CD4-positive, alpha-beta T cell treated with Interleukin-10 for 1 hour (primary cell): ENCODE measurements at regions not wholly inside any gene's neighbourhood (a gene's known extent, or its start where the extent isn't known, plus 50 kb on each side); places are given as distances from the start of the nearest gene placed in this dataset.
"Not testable (repeated sequence)": the region's sequence is repeated elsewhere in the genome, so short reads cannot be mapped to it uniquely, and the experiment has no call there.

ENCODE experiments used
- DNase-seq: peaks from one replicate; pipeline ENCODE4 v3.0.0-alpha.2; 2020

DNA sequence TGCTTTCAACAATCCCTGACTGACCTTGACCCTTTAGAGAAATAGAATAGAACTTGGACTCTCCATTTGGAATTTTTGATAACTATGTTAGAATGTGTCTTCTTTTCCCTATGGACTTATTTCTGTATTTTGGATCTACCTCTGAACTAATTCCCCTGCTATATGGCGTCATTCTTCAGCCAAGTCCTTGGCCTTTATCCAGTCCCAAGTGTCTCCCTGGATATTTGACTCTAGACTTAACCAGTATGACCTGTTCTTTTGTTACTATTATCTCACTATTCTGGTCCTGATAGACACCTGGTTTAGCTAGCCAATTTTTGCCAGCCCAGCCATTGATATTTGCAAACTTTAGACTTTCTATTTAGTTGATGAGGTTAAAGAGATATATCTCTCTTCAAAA is 186.8 kb downstream of the KCNS3 start:
- DNase-seq: no peak

DNA sequence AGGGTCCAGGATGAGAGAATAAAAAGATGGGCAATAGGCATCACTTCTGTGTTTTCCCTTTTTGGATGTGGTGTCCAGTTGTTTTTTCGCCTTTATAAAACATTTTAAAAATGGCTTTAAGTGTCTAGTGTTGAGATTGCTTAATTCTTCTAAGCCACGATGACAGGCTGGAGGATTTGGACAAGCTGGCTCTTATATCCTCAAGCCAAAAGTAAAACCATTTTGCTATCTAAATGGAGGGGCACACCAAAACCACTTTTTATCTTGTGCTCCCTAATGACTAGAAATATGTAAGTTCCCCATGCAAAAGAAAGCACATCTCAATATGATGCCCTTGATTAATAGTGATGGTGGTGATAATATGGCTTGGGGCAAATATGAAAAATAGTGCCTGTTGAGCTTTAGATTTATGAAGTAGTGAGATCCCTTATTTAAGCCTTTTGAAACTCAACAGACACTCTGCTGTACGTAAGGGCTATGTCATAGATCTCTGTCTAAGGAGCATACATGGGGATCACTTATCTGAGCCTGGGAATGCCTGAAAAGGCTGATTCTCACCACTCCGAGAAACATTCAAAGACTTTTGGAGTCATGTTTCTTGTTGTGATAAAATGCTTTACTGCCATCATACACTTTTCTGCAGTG is 185.5 kb downstream of the KCNS3 start:
- DNase-seq: no peak

DNA sequence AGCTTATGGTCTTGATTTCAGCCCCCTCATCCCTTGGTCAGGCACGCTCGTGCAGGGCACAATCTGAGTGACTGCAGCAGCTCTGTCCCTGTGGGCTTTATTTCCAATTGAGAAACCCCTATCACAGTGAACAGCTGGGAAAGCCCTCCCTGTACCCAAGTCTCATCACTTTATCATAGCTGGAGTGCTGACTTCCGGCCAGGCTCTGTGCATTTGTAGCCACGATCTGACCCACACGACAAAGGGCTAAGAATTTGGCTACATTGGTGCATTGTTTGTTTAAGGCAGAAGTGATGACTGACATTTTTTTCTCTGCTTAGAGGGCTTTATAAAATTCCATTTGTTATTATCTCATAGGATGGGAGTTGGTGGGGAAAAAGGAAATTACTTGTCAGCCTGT is 184.4 kb downstream of the KCNS3 start:
- DNase-seq: no peak

DNA sequence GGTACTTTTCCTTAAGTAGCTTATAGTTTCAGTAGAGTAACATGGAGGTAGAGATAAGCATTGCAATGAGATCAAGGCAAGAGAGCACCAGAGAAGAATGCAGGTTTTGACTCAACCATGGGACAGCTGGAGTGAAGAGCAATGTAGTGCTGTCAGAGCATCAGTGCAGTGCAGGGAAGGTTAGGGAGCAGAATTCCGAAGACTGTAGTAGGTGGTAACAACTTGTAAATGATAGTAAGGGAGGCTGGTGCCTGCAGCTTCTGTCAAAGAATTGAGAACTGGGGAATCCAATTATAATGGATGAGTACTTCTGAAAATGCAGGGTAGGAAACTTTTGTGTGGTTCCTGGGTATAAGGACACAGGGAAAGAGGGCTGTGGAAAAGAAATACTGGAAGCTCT is 183.2 kb downstream of the KCNS3 start:
- DNase-seq: no peak

DNA sequence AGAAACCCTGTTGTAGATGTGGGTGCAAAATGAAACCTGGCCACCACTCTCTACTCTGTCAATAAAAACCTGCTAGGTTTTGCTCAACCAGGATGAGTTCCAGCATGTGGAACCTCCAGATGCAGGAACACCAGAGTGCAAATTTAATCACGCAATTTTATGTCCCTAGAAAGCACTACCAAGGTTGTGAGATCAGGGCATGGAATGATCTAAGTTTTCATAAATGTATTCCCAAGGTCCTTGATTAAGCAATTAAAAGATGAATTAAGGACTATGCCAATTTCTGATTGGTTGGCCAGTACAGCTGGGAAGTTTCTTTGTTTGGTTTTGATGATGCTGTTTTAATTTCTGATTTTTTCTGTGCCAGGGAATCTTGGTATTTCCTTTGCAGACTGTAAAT is 179.2 kb downstream of the KCNS3 start:
- DNase-seq: no peak

DNA sequence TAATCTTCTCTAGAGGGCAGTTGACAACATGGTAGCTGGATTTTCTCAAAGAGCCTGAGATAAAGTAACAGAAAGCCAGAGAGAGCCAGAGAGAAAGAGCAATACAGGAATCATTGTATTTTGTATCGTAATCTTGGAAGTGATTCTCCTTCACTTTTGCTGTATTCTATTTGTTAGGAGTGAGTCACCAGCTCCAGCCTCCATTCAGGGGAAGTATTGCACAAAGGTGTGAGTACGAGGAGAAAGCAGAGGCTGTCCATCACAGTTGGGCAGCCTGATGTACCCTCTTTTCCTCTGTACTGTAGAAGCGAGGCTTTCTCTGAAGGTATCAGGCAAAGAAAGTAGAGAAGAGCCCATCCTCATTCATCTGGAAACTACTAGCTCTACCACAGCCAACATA is 176.8 kb downstream of the KCNS3 start:
- no peak for DNase-seq

DNA sequence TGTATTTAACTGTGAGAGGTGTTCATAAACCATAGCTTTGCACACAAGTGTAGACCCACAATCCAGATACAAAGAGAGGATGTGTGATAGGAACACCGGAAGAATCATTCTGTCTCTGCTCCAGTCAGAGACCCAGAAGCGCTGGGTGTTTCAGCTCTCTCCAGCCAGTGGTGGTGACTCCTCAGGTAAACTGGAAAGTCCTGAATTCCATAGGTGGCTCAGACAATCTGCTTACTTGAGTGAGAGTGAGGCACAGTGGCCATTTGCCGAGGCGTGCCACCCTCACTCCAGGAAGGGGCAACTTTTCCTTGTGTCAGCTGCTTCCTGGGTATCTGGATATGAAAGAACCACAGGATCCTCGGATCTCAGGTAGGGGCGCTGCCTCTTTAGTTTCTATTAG is 171.5 kb downstream of the KCNS3 start:
- no peak for DNase-seq

DNA sequence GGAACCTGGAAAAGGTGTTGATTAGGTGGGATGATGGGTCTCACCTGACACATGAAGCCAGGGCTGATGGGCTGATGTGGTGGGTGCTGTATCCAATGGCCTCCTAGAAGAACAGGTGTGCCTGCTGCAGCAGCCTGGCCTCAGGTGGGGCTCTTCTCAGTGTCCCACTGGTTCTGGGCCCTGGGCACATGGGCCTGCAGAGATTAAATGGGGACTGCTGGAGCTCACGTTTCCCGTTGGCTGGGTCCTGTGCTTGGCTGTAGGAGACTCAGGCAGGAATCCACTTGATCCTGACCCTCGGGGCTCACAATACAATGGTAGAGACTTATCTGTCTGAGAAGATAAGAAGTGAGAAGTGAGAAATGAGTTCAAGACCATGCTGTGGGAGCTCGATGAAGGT is 170.9 kb downstream of the KCNS3 start:
- no peak for DNase-seq

DNA sequence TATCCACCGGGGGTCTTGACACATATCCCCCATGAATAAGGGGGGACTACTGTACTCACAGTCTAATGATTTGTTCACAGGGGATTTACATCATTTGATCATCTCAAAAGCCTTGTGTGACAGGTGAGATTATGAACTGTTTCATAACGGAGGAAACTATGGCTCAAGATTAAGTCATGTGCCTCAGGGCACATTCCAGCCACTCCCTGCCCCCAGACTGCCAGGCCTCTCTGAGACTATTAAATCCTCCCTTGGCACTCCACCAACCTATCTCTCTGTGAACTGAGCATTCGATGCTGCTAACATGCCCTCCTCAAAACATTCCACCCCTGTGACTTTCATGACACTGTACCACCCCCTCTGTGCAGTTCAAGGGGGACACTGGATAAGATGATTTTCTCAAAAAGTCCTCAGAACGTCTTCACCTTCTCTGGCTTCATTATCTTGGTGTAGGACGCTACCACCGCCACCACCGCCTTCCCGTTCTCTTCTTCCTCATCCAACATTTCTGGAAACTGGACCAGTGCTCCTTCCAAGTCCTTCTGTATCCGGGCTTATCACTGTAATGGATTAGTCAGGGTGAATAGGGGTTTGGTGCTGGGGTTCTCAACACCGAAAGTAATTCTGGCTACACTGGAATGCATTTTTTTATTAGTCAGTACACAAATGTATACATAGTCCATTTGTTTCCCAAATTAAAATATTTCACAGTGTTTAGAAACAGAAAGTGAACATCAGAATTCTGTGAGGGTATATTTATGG is 169.6 kb downstream of the KCNS3 start:
- DNase-seq: no peak

DNA sequence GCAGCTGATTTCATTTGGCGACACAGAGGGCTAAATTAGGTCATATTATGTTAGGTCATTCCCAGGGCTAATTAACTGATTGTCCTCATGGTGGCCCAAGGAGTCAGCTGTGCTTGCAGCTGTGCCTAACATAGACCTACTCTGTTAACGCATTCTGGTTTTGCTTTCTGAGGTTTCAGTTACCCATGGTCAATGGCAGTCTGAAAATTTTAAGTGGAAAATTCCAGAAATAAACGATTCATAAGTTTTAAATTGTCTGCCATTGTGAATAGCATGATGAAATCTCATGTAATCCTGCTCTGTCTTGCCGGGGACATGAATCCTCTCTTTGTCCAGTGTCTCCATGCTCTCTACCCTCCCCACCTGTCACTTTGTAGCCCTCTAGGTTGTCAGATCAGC is 168.7 kb downstream of the KCNS3 start:
- DNase-seq: no peak

DNA sequence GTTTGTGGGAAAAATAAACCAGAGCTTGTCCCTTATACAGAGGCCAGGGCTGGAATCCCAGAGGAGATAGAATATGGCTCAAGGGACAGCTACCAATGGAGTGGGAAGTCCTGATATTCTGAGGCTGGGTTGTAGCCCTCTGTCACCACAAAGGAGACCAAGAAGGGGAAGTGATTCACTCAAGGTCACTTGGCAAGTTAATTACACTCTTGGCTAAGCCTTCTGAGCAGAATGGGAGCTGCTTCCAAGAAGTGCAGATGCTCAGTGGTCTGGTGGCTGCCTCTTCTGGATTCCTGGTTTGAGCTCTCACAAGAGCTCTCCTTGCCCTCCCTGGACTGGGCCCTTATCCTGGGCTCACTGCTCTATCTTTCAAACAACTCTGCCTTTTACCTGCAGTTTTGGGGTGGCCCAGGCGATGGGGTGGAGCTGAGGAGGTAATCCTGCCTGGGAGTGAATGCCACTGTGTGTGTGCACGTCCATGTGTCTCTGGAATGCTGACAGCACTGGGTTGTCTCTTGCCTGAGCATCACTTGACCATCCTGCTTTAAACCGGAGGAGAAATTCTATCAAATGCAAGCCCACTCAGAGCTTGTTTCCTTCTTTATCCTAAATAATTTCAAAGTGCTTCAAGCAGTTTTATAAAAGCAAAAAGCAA is 168.2 kb downstream of the KCNS3 start:
- DNase-seq: no peak

DNA sequence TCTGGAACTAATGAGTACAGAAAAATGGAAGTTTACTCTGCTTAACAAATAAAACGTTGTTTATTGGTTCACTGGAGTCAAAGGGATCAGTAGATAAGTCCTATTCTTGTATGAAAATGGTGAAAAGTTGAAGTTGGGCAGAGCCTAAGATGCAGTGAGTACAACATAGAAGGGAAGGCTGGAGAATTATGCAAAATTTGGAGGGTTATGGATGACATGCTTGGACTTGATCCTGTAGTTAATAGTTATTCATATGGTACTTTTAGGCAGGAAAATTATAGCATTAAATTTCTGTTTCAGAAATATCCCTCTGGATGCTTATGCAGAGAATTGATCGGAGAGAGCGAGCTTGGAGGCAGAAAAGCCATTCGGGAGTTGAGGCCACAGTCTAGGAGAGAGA is 167.6 kb downstream of the KCNS3 start:
- DNase-seq: no peak

DNA sequence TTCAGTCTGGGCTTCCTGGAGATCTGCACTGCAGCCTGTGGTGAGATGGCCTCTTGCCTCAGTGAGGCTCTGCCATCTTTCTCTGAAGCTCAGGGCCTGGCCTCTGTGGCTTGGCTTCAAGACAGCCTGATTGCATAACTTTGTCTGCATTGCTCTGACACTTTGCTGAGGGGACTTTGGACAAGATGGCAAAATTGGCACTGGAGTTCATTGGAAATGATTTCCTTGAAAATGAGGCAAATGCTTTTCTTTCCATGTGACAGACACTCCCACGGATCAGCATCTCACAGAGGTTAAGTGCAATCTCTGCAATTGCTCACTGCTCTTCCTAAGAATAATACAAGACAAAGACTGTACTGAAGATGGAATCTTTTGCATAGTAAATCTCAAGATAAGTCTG is 166.8 kb downstream of the KCNS3 start:
- no peak for DNase-seq

DNA sequence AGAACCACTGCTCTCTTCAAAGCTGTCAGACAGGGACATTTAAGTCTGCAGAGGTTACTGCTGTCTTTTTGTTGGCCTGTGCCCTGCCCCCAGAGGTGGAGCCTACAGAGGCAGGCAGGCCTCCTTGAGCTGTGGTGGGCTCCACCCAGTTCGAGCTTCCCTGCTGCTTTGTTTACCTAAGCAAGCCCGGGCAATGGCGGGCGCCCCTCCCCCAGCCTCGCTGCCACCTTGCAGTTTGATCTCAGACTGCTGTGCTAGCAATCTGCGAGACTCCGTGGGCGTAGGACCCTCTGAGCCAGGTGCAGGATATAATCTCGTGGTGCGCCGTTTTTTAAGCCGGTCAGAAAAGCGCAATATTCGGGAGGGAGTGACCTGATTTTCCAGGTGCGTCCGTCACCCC is 138.9 kb downstream of the KCNS3 start:
- DNase-seq: not testable (repeated sequence)

DNA sequence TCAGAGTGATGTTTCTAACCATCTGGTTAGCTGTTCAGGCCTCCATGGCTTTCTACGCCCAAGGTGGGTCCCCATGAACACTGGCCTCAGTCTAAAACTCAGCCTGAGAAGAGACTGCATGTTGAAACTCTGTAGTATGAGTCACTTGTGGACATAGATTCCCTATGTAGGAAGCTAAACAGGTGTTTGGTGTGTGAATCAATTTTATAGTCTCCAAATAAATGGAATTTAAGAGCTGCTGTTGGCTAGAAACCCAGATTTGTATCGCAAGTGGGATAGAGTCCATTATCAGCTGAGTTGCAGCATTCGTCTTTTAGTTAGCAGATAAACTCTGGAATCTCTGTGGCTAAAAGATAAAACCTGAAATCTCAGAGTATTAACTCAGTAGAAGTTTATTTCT is 131.4 kb downstream of the KCNS3 start:
- no peak for DNase-seq

DNA sequence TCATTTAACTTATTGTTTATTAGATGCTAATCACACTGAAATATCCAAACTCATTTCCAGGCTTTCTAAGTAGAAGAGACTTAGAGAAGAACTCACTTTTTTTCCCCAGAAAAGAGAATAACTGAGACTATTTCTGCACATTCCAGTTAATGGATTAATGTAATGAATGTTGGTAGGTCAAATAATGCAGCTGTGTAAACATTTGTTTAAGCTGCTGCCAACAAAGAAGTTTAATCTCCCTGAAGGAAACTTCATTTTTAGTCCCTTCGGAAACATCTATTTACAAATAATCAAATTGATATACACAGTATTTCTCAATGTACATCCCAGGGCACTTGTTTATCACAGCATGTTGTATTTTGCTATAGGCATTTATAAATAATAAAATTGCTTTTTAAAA is 126.9 kb downstream of the KCNS3 start:
- DNase-seq: no peak

DNA sequence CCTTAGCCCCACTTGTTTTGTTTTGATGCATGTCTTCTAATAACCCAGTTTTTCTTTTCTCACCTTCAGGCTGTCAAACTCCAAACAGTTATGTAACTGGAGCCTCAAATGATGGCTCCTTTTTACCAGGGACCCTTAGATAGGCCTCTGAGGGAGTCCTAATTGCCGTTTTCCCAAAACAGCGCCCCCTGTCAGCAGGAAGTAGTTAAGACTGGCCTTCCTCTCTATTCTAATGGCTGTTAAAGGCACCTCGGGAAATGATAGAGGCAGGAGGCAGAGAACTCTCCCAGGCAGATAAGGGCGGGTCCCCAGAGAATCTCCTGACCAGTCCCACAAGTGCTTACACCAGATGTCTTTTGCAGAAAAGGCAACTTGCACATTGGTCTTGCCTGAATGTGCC is 123.2 kb downstream of the KCNS3 start:
- DNase-seq: no peak

DNA sequence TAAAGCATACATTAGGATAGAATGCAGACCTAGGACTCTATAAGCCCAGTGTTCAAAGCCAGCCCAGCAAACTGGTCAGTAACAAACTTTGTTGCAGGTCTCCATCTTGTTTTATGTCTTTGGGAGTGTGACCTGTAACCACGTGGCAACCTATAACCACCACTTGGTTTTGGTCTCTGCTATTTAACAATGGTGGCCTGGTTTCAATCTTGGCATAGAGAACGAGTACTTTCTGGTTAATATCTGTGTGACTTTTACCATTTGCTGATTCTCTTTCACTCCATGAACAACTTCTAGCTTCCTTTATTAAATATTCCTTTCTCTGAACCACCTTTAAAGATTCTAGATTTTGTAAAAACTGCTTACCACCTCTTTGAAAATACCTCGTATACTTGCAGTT is 118.5 kb downstream of the KCNS3 start:
- no peak for DNase-seq

DNA sequence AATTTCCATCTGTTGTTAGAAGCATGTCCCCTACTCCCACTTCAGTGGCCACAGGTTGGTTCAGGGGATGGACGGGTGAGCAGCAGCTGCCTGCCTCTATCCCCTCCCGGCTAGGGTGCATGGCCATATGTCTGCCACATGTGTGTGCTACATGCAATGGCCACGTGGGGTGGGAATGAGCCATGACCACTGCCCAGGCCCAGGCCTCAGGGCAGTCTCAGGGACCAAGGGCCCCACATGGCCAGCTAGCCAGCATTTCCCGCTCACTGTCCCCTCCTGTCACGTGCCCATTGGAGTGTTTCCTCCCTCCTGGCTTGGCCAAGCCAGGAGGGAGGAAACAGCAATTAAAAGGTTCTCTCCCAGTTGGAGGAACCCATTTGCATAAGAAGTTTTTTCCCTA is 117.1 kb downstream of the KCNS3 start:
- DNase-seq: no peak
